GM12801 (cell line): ENCODE measurements at regions not wholly inside any gene's neighbourhood (a gene's known extent, or its start where the extent isn't known, plus 50 kb on each side); places are given as distances from the start of the nearest gene placed in this dataset.

ENCODE experiments used
- CTCF ChIP-seq: IDR thresholded peaks from one replicate; pipeline ENCODE4 v1.5.1; 2011; ENCODE audit warnings: control low read depth; ENCODE audit not compliant: insufficient read length; ENCODE audit errors: extremely low read depth

- no peak for TF ChIP-seq CTCF
Observed at GRCh38 chr1:57784356-57784755, 360.5 kb upstream of the DAB1 start.

GRCh38 chr1:57782357-57782756, 358.5 kb upstream of the DAB1 start:
- no peak for TF ChIP-seq CTCF

GRCh38 chr1:57772580-57773195, 348.8 kb upstream of the DAB1 start:
- no peak for TF ChIP-seq CTCF

GRCh38 chr1:57770772-57771171, 346.9 kb upstream of the DAB1 start:
- no peak for TF ChIP-seq CTCF

- no peak for TF ChIP-seq CTCF
Observed at GRCh38 chr1:57770236-57770635, 346.4 kb upstream of the DAB1 start.

- TF ChIP-seq CTCF: no peak
Observed at GRCh38 chr1:57761628-57762027, 337.8 kb upstream of the DAB1 start.

GRCh38 chr1:57752843-57753242, 329.0 kb upstream of the DAB1 start:
- no peak for TF ChIP-seq CTCF
